Kidney (tissue), 13 donors: ENCODE measurements at regions not wholly inside any gene's neighbourhood (a gene's known extent, or its start where the extent isn't known, plus 50 kb on each side); places are given as distances from the start of the nearest gene placed in this dataset.

ENCODE experiments used
- DNase-seq, 5 donors: peaks; one replicate each; pipeline ENCODE4 v3.0.0-alpha.2; 2013 to 2020
- FAIRE-seq: peaks from 2 replicates; lab custom pipeline; 2012; peaks lifted over from hg19 to GRCh38; lab: Jason Lieb, UNC
- H3K27ac ChIP-seq, 2 donors: one replicate each; pipeline ENCODE4 v1.7.0; 2013; ENCODE audit warnings: low read depth in 2 of 2, low read length in 2 of 2, inconsistent platforms in 1 of 2
- H3K27me3 ChIP-seq: one replicate; pipeline ENCODE4 v1.7.1; 2013; ENCODE audit warnings: low read length, inconsistent platforms; ENCODE audit not compliant: control insufficient read depth, insufficient read depth
- H3K36me3 ChIP-seq, 3 donors: one replicate each; pipeline versions ENCODE4 v1.7.0 to v1.7.1; 2013; ENCODE audit warnings: low read length in 3 of 3, control low read depth in 1 of 3, inconsistent platforms in 1 of 3; ENCODE audit not compliant: insufficient read depth in 3 of 3, control insufficient read depth in 2 of 3
- H3K4me1 ChIP-seq, 3 donors: one replicate each; pipeline versions ENCODE4 v1.7.0 to v1.7.1; 2013; ENCODE audit warnings: low read length in 3 of 3, inconsistent platforms in 1 of 3, low read depth in 1 of 3; ENCODE audit not compliant: control insufficient read depth in 2 of 3, insufficient read depth in 2 of 3
- H3K4me3 ChIP-seq, 3 donors: one replicate each; pipeline versions ENCODE4 v1.7.0 to v1.8.1; 2013; ENCODE audit warnings: low read length in 3 of 3, control low read depth in 1 of 3, inconsistent platforms in 1 of 3
- H3K9ac ChIP-seq, 3 donors: one replicate each; pipeline versions ENCODE4 v1.7.0 to v1.7.1; 2013; ENCODE audit warnings: low read length in 3 of 3, control low read depth in 1 of 3, inconsistent platforms in 1 of 3
- H3K9me3 ChIP-seq, 3 donors: one replicate each; pipeline versions ENCODE4 v1.7.0 to v1.7.1; 2013; ENCODE audit warnings: low read length in 3 of 3, control low read depth in 1 of 3, inconsistent platforms in 1 of 3; ENCODE audit not compliant: control insufficient read depth in 2 of 3, insufficient read depth in 1 of 3
- CTCF ChIP-seq: IDR thresholded peaks from 3 replicates; pipeline ENCODE4 v1.5.1; 2012; ENCODE audit warnings: mild to moderate bottlenecking, moderate library complexity, borderline replicate concordance; ENCODE audit not compliant: insufficient read depth; ENCODE audit errors: extremely low read depth
- intact Hi-C: fragments of 100-400 bp; cut with DNase I; formaldehyde crosslinking; loops from one replicate; pipeline ENCODE4 v1.11.1; 2022
- donor health status: control.
- donor health status: control.
- donor health status: control.
- donor health status: control.
- donor health status: control.
- donor health status: DM: yes; HTN: yes; CAD: no.
- donor health status: Normal renal cell carcinoma (clear cell type).

GRCh38 chrX:140393507-140393906, 111.4 kb downstream of the SOX3 start:
- FAIRE-seq: peak; percentile 76
- Histone ChIP-seq H3K9ac (no peak overlapping the region), H3K36me3 (no peaks in the 10 kb centered on the region), H3K4me1 (no peaks in the 10 kb centered on the region), H3K27ac (no peak overlapping the region), H3K27me3 (peaks cover 2% of the 10 kb centered on the region), H3K9me3 (no peaks in the 10 kb centered on the region), H3K4me3 (no peak overlapping the region)
- TF ChIP-seq CTCF: no peak
- no peak for DNase-seq
- intact Hi-C loops: no loop called here

- H3K4me1 ChIP-seq: no peaks in the 10 kb centered on the region
- H3K4me3 ChIP-seq: no peak overlapping the region
- H3K27me3 ChIP-seq: peaks cover 2% of the 10 kb centered on the region
- no peak for TF ChIP-seq CTCF
- DNase-seq (no peak), FAIRE-seq (no peak)
- no peak overlapping the region for H3K27ac ChIP-seq
- no peaks in the 10 kb centered on the region for H3K9me3 ChIP-seq
- H3K36me3 ChIP-seq: no peaks in the 10 kb centered on the region
- H3K9ac ChIP-seq: no peak overlapping the region
- intact Hi-C loops: no loop called here
Measured at GRCh38 chrX:140391313-140391712, 113.6 kb downstream of the SOX3 start.

- peaks cover 5% of the 10 kb centered on the region for H3K27me3 ChIP-seq
- H3K4me3 ChIP-seq: no peak overlapping the region
- intact Hi-C loops: no loop called here
- no peak overlapping the region for H3K9ac ChIP-seq
- peak in 2 of 5 donors; percentile 21 to 25 for DNase-seq
- no peak for TF ChIP-seq CTCF
- no peaks in the 10 kb centered on the region for H3K9me3 ChIP-seq
- FAIRE-seq: peak; percentile 92
- H3K4me1 ChIP-seq: no peaks in the 10 kb centered on the region
- H3K36me3 ChIP-seq: no peaks in the 10 kb centered on the region
- no peak overlapping the region for H3K27ac ChIP-seq
Measured at GRCh38 chrX:140389331-140389730, 115.5 kb downstream of the SOX3 start.

- H3K27me3 ChIP-seq: no peaks in the 10 kb centered on the region
- no peaks in the 10 kb centered on the region for H3K9me3 ChIP-seq
- no peak overlapping the region for H3K9ac ChIP-seq
- no peak overlapping the region for H3K4me3 ChIP-seq
- intact Hi-C loops: no loop called here
- FAIRE-seq: no peak
- no peak for DNase-seq
- TF ChIP-seq CTCF: no peak
- H3K36me3 ChIP-seq: no peaks in the 10 kb centered on the region
- no peak overlapping the region for H3K27ac ChIP-seq
- H3K4me1 ChIP-seq: no peaks in the 10 kb centered on the region
Measured at GRCh38 chrX:140362861-140363260, 142.0 kb downstream of the SOX3 start.
